GM18511 (cell line): ENCODE measurements at regions not wholly inside any gene's neighbourhood (a gene's known extent, or its start where the extent isn't known, plus 50 kb on each side); places are given as distances from the start of the nearest gene placed in this dataset.
"Not testable (repeated sequence)": the region's sequence is repeated elsewhere in the genome, so short reads cannot be mapped to it uniquely, and the experiment has no call there.

Source experiments
- ATAC-seq: cut with Tn5 transposase; IDR thresholded peaks from one replicate; pipeline ENCODE4 v1.9.1; 2021; ENCODE audit warnings: mild to moderate bottlenecking, moderate library complexity; ENCODE audit not compliant: unreplicated experiment

DNA sequence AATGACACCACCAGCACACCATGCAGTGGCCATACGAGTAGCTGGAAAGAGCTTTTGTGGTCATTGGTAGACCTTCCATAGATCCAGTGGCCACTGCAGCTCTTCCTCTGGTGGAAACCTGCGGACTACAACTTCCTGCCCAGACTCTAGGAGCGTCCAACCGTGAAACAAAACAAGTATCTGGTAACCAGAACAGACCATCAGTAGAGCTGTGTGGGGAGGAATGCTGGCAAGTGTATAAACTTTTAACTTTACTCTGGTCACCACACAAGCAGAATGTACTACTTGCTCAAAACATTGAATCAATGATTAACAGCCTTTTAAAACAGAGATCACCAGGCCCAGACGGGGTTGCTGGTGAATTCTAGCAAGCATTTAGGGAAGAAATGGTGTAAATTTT, 154.7 kb upstream of the DGKB start:
- no peak for ATAC-seq

DNA sequence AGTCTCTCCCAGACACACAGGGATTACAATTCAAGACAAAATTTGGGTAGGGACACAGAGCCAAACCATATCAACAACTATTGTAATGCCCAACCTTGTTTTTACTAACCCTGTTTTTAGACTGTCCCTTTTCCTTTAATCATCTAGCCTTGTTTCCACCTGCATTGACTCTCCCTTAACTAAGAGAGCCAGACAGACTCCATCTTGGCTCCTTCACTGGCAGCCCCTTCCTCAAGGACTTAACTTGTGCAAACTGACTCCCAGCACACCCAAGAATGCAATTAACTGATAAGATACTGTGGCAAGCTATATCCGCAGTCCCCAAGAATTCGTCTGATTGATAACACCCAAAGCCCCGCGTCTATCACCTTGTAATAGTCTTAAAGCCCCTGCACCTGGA, 151.8 kb upstream of the DGKB start:
- ATAC-seq: not testable (repeated sequence)

DNA sequence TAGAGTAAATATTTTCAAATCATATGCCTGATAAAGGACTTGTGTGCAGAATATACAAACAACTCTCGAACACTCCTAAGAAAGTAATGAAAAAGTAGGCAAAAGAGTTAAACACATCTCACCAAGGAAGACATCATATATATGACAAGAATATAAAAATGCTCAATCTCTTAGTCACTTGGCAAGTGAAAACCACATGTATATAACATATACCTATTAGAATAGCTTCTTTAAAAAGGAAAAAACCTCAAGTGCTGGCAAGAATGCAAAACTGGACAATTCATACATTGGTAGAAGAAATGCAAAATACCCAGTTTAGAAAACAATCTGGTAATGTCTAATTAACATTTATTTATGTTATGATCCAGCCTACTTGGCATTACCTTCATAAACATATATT, 146.6 kb upstream of the DGKB start:
- no peak for ATAC-seq

DNA sequence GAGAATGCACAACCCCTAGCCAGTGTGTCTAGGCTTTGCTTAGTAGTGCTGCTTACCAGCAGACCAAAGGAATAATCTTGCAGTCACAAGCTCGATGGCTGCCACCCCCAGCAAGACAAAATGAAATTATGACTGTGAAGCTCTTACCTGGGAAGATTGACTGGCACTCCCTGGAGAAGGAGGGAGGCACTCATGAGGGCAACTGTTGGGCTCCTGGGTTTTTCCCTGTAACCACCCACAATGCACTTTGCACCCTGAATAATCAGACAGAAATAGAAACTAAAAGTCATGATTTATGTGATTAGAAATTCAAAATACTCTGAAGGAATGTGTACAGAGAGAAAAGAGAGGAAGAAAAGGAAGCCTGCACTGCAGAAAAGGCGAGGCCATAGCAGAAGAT, 144.3 kb upstream of the DGKB start:
- ATAC-seq: no peak

DNA sequence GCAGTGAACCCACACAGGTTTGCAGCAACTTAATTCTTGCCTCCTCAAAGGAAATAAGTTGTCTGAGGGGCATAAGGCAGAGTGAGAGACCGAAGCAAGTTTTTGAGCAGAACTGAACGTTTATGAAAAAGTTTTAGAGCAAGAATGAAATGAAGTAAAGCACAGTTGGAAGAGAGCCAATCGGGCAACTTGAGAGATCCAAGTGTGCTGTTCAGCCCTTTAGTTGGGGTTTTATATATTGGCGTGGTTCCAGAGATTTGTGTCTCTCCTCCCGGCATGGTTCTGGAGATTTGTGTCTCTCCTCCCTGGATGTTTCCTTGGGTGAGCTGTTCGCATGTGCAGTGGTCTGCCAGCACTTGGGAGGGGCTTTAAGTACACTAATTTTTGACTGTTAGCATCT, 141.4 kb upstream of the DGKB start:
- no peak for ATAC-seq

DNA sequence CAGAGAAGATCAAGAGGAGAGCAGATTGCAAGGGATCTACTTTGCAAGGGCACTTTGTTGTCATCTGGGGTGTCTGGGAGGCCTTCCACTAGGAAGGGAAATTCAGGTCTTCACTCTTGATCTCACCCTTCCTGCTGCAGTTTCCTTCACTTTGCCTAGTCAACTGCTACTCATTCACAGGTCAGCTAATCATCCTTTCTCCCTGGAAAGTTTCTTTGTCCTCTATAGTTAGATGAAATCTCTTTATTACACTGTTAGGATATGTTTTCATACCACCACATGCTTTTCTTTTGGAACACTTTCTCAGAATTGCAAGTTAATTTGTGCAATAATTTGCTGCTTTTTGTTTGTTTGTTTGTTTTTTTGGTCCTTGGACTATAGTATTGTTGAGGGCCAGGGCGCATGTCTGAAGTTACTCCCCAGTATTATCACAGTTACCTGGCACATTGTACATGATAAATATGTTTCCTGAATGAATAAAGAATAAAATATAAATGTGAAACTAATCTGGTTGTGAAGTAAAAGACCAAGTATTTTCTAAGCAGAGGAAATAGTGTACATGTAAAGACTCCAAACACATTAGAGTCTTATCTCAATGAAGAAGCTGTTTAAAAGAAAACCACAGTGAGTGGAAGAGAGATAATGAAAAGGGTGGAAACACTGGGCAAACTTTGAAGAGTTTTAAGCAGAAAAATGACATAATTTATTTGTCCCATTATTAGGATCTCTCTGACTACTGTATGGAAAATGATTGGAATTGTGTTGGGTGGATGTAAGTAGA, 139.9 kb upstream of the DGKB start:
- ATAC-seq: no peak

DNA sequence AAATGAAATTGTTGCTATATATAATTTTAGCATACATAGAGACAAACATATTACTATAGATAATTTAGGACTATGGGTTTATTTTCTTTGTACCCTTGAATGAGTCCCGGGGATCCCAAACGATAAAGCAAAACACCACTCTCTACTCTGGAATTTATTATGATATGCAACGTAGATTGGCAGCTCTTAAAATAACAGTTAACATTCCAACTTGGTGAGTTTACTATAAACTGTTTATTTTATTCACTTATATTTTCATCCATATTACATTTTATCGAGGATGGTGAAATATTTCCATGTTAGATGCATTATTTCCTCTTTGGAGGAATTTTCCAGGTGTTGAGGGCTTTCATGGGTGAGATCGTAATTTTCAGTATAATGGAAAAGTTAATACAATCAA, 138.7 kb upstream of the DGKB start:
- no peak for ATAC-seq

DNA sequence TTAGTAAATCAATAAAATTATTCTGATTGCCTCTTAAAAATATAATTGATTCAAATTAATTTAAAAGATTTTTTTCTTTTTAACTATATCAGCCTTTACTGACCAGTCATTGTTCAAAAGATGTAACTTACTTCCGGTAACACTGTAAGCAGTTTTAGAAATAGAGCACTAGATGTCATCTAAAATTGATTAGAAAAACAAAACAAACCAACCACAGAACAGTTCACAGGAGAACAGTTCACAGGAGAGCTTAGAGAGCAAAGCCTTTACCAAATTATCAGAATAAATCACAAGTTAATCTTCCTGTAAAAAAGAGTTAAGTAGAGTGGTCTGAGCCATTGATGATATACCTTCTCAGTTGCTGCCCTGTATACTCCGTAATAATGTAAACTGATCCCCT, 133.3 kb upstream of the DGKB start:
- ATAC-seq: no peak

DNA sequence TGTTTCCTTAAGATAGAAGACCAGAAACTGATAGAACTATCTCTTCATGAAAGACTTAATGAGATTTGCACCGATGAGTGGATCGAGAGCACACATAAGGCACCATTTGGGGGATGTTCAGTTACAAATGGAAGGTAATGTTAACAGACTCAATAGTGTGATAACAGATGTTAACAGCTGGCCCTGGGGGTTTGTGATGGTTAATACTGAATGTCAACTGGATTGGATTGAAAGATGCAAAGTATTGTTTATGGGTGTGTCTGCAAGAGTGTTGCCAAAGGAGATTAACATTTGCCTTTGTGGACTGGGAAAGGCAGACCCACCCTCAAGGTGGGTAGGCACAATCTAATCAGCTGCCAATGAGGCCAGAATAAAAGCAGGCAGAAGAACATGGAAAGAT, 130.5 kb upstream of the DGKB start:
- no peak for ATAC-seq

DNA sequence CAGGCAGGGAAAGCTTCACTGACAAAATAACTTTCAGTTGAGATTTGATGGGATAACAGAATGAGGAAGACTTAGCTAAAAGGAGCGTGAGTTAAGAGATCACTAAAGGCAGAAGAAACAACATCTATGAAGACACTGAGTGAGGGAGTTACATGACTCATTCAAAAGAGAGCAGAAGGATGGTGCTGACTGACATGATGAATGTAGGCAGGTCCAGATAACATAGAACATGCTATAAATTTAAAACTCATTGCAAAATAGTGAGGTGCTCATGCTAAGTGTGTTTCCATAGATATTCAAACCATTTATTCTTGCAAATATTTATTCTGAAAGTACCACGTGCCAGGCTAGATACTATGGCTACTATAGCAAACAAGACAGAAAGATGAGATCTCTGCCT, 116.4 kb upstream of the DGKB start:
- no peak for ATAC-seq

DNA sequence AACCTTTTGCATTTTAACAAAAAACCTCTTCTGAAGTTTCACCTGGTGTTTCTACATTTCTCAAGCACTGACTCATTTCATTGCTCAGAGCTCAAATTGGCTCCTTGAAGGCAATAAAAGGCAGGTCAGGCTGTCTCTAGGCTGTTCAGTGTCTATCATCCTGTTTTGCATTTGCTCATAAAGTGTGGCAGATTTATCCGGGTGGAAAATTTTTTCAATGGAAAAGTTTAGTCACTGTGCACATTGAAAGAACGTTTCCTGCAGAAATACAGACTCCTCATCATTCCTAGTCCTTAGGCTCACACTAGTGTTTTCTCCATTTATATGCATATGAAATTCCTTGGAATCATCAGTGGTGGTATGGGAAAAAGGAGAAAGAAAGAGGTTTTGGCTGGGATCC, 114.2 kb upstream of the DGKB start:
- ATAC-seq: no peak

DNA sequence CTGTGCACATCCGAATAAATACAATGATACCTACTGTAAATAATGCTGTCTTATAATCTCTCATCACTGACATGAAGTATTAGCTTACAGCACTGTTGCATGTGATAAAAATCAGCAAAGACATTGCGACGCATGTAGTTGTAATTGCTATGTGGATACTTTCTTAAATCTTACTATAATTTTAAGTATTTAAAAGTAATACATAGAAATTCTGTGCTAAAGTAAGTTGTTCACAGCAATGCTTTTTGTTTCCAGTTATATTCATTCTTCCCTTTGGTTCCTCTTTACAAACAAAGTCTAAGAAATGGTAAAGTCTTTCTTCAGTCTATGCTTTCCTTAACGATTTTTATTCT, 113.7 kb upstream of the DGKB start:
- no peak for ATAC-seq

DNA sequence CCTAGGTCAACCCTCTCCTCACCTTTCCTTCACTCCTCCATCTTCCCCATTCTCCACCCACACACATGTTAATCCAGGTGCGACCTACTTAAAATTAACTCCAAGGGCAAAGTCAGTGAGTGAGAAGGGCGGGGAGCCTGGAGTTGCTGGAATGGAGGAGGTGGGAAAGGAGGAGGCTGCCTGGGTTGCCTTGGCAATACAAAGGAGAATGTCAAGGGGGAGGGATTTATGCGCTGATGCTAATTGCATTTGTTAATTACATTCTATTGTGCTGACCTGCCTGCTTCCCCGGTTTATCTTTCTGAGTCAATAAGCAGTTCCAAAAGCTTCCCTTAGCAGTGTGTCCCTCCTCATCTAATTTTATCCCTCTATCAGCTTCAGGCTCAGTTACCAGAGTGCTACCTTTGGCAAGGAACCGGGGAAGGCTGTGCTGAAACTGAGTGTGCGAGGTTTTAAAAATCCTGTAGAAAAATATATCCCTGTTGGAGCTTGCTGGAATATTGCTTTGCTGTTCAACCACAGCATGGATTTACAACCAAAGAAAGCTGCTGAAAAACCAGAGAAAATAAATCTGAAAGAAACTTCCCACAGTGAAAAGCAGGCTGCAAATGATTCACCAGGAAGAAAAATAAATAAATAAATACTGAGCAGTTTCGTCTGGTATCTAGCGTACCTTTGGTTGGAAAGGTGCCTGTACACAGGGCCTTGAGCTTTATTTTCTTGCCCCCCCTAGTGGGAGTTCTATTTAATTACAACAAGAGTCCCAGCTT, 113.2 kb upstream of the DGKB start:
- ATAC-seq: peak; percentile 97

DNA sequence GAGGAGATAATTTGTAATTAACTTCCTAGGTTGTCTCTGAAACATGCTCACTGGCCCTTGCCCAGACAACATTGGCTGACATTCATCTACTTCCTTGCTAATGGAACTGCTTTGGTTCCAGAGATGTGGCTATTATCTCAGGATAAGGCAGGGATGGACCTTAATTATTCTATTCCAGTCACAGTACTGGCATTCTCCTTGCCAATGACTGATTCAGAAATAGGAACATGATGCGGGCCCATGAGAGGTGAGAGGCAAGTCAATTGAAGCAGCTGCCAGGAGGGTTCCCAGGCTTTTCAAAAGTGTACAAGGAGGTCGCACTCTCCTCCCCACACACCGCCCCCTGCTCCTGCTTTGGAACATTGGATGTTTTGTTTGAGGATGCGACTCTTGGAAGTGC, 109.6 kb upstream of the DGKB start:
- ATAC-seq: no peak

DNA sequence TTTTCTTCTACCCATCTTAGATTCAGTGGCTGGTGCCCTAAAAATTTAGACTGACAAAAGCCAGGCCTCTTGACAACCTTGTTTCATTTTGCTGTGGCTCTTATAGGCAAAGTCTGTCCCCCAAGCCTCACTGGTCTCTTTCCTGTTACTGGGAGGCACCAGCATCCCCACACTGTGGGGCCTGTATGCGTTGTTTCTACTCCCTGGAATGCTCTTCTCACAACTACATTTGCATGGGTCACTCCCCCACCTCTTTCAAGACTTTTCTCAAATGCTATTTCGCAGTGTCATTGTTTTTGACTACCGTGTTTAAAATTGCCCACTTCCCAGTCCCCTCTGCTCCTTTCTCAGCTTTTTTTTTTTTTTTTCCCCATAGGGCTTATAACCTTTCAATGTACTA, 108.7 kb upstream of the DGKB start:
- no peak for ATAC-seq

DNA sequence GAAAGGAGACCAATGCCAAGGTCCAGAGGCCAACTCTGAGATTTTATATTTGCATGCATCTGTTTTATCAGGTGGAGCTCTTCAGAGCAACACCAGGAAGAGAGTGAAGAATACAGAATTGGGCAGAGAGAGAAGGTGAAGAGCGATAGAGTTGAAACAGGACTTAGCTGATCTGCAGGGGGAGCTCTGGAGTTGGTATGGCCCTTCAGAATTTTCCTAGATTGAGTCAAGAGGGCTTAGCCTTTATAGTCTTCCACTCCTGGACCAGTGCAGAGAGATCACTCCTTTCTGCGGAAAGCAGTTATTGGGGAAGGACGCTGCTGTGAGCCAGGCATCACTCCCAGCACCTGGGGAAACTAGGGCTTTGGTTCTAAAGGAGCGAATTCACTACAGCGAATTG, 105.0 kb upstream of the DGKB start:
- ATAC-seq: no peak

DNA sequence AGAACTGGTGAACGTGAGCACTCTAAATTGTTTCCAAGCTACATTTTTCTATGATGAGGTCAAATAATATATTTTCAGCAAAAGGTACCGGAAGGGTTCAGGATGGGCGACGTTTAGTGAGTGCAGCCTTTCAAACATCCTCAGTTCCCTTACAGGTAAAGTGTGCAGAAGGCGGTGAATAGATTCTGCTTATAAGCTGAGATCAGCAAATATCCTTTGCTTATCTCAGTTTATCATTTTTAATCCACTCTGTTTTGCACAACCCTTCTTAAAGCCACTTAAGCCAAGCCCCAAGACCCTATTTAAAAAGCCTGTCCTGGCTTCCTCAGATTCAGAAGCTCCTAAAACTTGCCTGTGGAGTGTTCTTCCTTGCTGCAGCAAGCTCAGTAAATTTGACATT, 103.1 kb upstream of the DGKB start:
- no peak for ATAC-seq

DNA sequence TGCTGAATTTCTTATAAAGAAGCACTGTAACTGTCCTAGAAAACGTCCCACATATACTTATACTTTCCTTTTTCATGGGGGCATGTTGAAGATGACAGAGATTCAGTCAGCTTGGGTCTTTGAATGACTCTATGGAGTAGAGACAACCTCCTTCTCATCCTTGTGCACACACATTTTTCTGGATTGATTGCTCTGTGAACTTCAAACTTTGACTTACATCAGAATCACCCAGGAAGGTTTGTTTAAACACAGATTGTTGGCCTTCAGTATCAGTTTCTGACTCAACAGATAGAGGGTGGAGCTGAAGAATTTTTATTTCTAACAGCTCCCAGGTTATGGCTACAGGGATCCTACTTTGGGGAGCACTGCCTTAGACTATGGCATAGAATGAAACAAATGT, 97.6 kb upstream of the DGKB start:
- ATAC-seq: no peak

DNA sequence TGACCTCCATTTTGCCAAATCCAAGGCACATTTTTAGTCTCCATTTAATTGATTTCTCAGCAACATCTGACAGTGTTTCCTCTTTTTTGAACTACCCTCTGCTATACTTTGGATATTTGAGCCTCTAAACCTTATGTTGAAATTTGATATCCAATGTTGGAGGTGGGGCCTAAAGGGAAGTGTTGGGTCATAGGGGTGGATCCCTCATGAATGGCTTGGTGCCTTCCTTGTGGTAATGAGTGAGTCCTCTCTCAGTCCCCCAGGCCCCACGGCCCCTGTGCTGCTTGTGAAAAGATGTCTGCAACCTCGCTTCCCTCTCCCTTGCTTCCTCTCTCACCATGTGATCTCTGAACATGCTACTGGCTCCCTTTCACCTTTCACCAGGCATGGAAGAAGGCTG, 96.8 kb upstream of the DGKB start:
- no peak for ATAC-seq

DNA sequence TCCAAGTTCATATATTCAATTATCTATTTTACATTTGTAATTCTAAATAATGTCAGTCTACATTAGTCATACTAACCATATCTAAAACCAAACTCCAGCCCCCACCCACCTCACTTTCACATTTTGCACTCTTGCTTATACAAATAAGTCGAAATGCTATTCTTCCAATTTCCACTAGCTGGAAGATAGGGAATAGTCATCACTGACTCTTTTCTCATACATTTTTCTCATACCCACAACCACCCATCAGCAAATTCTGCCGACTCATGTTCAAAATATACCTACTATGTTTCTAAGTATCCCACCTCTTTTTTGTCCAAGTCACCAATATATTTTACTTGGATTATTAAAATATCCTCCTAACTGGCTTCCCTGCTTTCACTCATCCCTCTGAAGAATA, 93.2 kb upstream of the DGKB start:
- ATAC-seq: no peak

DNA sequence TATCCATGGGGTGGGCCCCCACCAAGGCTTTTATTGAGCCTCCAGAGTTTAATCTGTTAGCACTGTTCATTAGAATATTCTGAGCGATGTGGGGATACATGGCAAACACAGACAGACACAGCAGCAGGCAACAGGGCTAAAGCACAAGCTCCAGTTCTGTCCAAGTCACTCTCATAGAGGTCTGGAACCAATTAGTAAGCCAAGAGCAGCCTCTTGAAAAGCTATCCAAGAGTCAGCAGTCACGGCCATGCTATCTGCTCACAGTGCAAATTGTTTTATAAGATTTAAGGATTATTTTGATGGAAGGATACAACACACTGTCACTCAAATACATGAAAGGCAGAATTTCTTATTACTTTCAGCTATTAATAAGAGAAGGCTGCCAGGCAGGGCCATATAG, 86.4 kb upstream of the DGKB start:
- no peak for ATAC-seq

DNA sequence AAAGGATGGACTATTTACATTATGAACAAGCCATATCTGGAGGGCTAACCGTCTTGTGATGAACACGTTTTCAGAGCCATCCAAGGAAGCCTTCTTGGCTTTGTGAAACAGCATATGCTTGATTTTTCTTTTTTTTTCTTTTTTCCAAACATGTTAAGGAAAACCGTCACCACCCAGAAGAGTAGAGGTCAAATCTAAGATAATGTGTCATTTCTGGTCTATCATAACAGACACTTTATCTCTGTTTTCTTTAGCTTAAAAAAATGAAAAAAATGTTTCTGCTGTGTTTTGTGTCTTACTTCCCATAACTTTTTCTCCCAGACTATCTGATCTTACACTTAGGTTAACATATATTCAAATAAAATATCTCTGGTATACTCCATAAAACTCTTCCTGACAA, 76.1 kb upstream of the DGKB start:
- no peak for ATAC-seq

DNA sequence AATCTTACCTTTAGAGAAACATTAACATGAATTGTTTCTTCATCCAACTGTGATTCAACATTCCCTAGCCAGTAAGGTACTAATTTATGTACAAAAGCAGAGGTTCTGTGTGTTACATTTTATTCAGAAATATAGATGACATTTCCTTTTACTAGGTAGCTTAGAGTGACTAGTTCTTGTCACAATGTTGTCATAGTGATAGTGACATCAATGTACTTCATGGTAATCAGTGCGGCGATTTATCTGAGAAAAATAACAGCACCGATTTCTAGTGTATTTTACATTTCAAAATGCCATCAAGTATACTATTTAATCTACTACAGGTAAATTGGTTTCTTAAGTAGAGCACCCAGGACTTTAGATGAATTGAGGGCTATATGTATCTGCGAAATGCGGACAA, 72.1 kb upstream of the DGKB start:
- no peak for ATAC-seq
